IPS-18a (cell line): ENCODE measurements at regions not wholly inside any gene's neighbourhood (a gene's known extent, or its start where the extent isn't known, plus 50 kb on each side); places are given as distances from the start of the nearest gene placed in this dataset.

Experiments
- H3K27ac ChIP-seq: one replicate; pipeline ENCODE4 v1.5.1; 2013; ENCODE audit warnings: low read length
- H3K27me3 ChIP-seq: one replicate; pipeline ENCODE4 v1.6.1; 2013; ENCODE audit warnings: mild to moderate bottlenecking, low read length; ENCODE audit not compliant: control insufficient read depth, insufficient read depth
- H3K36me3 ChIP-seq: one replicate; pipeline ENCODE4 v1.6.1; 2013; ENCODE audit warnings: low read depth, low read length; ENCODE audit not compliant: control insufficient read depth
- H3K4me1 ChIP-seq: one replicate; pipeline ENCODE4 v1.6.1; 2013; ENCODE audit warnings: low read depth, low read length; ENCODE audit not compliant: control insufficient read depth
- H3K4me3 ChIP-seq: one replicate; pipeline ENCODE4 v1.5.1; 2013; ENCODE audit warnings: low read length
- H3K9ac ChIP-seq: one replicate; pipeline ENCODE4 v1.6.1; 2013; ENCODE audit warnings: mild to moderate bottlenecking, low read length, moderate library complexity
- H3K9me3 ChIP-seq: one replicate; pipeline ENCODE4 v1.6.1; 2013; ENCODE audit warnings: low read depth, low read length; ENCODE audit not compliant: control insufficient read depth

DNA sequence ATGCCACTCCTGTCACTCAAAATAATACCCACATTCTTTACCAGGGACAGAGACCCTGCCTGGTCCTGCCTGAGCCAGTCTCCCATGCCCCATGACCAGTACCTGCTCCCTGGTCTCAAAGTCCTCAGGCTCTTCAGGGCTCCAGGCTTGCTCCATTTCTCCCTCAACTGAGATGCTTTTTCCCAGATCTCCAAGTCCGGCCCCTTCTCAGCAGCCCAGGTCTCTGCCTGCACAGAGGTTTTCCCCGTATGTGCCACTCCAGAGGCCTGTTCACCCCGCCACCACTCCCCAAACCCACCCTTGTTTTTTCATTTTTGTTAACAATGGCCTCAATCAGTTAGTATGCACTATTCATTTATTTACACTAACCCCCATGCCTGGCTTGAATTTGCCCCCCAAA, 499.5 kb upstream of the MYT1L start:
- H3K27me3 ChIP-seq = no peaks in the 10 kb centered on the region
- no peaks in the 10 kb centered on the region for H3K4me1 ChIP-seq
- H3K36me3 ChIP-seq = no peaks in the 10 kb centered on the region
- H3K4me3 ChIP-seq = no peak overlapping the region
- H3K27ac ChIP-seq = no peak overlapping the region
- no peak overlapping the region for H3K9ac ChIP-seq
- no peaks in the 10 kb centered on the region for H3K9me3 ChIP-seq

DNA sequence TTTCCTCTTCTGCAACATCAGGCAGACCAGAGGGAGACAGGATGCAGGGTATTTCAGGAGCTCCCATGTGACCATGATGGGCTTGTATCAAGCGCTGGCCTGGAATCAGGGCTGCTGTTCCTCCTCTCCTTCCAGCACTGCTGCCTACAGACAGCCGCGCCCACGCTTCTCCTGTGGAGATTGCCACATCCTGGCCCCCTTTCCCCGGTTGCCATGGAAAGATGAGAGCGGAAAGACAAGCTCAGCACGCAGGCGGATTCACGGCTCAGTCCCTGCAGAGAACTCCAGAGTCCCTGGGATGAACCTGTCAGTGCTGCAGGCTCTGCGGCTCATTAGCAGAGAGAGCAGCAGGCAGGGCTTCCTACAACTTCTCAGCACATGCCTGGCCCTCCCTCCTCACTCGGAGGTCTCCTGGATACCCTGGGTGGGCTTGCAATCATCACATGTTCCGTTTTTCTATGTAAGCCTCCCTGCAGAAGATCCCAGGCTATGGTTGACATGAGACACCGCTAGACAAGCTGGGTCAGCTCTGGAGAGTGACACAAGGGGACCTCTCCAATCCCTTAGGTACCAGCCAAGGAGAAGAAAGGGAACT, 497.8 kb upstream of the MYT1L start:
- no peak overlapping the region for H3K27ac ChIP-seq
- H3K4me1 ChIP-seq = no peaks in the 10 kb centered on the region
- no peak overlapping the region for H3K9ac ChIP-seq
- no peaks in the 10 kb centered on the region for H3K9me3 ChIP-seq
- no peaks in the 10 kb centered on the region for H3K36me3 ChIP-seq
- H3K4me3 ChIP-seq = no peak overlapping the region
- H3K27me3 ChIP-seq = no peaks in the 10 kb centered on the region

DNA sequence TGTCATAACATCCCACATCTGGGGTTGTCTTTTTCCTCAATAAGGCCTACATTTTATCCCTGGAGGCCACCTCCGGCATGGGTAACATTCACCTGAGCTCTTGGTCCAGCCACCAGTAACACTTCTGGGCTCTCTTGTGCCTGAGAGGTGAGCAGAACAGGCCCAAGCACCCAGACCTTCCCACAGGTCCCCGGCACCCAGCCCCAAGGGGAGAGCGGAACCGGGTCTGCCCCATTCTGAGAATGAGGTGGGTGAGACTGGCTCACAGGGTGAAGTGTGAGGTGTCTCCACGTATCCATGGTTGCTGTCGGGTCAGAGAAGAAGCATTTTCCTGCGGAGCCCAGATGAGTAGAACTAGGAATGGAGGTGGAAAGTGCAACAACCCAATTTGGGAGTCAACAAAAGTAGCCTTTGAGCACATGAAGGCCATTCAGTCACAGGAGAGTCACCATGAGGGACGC, 496.7 kb upstream of the MYT1L start:
- Histone ChIP-seq H3K36me3 (no peaks in the 10 kb centered on the region), H3K9ac (no peak overlapping the region), H3K4me3 (no peak overlapping the region), H3K9me3 (no peaks in the 10 kb centered on the region), H3K27me3 (no peaks in the 10 kb centered on the region), H3K4me1 (no peaks in the 10 kb centered on the region), H3K27ac (no peak overlapping the region)

DNA sequence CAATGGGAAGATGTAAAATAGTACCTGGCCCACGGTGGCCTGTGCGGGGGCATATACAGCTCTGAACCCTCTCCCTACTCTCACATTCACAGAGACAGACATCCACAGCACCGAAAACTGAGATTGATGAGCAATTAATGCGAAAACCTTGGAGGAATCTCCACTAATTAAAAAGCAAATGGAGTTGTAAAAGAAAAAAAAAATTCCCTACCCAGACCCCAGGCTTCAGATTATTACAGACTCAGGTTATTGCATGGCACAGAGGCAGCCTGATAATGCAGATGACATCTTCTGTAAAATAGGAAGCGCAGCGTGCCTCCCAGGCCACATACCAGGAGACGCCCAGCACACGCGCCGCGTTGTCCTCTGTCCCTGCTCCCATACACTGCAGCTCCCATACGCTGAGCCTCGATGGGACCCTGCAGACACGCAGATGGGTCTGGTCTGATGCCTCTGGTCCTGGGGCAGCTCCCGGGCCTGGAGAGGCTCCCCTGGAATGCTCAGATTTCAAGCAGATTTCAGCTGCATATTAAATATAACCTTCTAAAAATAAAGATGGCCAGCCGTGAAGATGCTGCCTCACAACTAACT, 496.1 kb upstream of the MYT1L start:
- H3K9ac ChIP-seq = no peak overlapping the region
- H3K27me3 ChIP-seq = no peaks in the 10 kb centered on the region
- H3K36me3 ChIP-seq = no peaks in the 10 kb centered on the region
- H3K9me3 ChIP-seq = no peaks in the 10 kb centered on the region
- no peak overlapping the region for H3K27ac ChIP-seq
- H3K4me3 ChIP-seq = no peak overlapping the region
- no peaks in the 10 kb centered on the region for H3K4me1 ChIP-seq

DNA sequence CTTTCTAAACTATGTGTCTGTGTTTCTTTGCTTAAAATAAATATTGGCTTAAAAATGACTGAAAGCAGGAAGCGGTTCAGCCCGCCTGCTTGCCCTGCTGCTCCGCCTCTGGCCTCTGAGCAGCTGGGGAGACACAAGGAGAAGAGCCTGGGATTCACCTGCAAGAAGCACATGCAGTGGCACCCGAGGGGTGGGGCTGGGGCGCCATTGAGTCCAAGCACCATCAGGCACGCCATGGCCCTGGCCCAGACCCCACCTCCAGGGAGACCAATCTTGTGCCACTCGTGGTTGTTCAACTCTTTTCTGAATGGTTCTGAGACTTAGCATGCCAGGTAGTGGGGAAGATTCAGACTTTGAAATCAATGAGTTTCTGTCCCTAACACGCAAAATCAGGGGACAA, 495.5 kb upstream of the MYT1L start:
- Histone ChIP-seq H3K9me3 (no peaks in the 10 kb centered on the region), H3K36me3 (no peaks in the 10 kb centered on the region), H3K9ac (no peak overlapping the region), H3K27ac (no peak overlapping the region), H3K4me3 (no peak overlapping the region), H3K27me3 (no peaks in the 10 kb centered on the region), H3K4me1 (no peaks in the 10 kb centered on the region)

DNA sequence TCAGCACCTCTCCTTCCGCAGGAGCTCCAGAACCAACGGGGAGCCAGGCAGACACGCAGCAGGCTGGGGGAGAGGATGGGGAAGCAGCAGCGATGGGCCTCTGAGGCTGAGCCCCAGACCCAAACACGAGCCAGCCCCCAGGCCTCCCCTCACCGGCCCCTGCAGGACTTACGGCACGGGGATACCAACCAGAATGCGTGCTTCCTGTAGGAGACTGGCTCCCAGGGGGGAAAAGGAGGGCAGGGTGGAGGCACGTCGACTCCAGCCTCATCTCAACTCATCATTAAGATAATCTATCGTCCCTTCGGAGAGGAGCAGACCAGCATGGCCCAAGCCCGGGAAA, 495.1 kb upstream of the MYT1L start:
- Histone ChIP-seq H3K36me3 (no peaks in the 10 kb centered on the region), H3K9me3 (no peaks in the 10 kb centered on the region), H3K27ac (no peak overlapping the region), H3K4me3 (no peak overlapping the region), H3K4me1 (no peaks in the 10 kb centered on the region), H3K9ac (no peak overlapping the region), H3K27me3 (no peaks in the 10 kb centered on the region)

DNA sequence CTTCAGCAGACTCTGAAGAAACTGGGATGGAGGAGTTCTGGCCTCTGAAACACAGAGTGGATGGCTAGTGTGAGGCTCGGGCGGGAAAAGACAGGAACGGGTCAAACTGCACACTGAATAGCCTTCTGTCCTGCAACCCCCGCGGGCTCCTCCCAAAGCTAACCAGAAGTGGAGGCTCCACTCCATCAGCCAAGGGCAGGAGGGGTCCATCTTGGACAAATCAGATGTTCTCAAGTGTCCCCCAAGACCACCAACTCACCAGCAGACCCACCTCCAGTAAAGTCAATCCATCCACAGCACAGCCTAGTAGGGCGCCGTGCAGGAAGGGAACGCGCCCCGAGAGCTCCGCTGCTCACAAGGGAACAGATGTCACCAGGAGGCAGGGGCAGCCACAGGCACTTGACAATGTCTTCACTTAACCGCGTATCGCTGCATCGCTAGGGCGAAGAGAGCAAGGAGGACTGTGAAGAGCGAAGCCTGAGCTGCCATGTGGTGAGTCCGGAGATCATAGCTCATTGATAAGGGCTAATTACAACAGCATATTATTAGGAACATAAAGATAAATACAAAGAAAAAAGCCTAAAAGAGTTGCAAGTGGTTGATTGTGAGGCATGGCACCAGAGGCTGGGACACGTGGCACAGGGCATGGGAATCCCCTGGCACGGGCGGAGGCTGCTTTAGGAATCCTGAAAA, 494.6 kb upstream of the MYT1L start:
- Histone ChIP-seq H3K27me3 (no peaks in the 10 kb centered on the region), H3K4me1 (no peaks in the 10 kb centered on the region), H3K4me3 (no peak overlapping the region), H3K9me3 (no peaks in the 10 kb centered on the region), H3K27ac (no peak overlapping the region), H3K9ac (no peak overlapping the region), H3K36me3 (no peaks in the 10 kb centered on the region)

DNA sequence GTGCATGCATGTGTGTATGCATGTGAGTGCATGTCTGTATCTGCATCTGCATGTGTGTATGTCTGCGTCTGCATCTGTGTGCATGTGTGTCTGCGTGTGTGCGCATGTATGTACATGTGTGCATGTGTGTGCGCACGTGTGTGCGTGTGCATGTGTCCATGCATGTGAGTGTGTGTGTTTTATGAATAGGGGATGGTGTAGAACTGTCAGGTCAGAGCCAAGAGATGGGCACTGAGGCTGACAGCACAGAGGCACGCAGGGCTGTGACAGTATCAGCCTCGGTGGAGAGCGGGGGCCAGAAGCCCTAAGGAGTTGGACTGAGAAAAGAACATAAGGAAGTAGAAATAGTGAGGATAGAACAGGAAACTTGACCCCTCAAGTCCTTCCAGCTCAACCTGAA, 494.0 kb upstream of the MYT1L start:
- H3K4me1 ChIP-seq = no peaks in the 10 kb centered on the region
- H3K27me3 ChIP-seq = no peaks in the 10 kb centered on the region
- no peaks in the 10 kb centered on the region for H3K9me3 ChIP-seq

DNA sequence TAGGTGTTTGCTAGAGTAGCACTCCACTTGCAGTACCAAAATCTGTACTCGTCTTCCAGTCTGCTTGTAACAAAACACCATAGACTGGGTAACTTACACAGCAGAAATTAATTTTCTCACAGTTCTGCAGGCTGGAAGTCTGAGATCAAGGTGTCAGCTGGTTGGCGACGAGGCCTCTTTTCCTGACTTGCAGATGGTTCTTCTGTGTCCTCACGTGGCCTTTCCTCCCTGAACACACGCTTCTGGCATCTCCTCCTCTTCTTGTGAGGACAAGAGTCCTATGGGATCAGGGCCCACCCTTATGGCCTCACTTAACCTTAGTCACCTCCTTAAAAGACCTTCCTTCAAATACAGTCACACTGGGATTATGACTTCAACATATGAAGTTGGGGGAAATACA, 493.5 kb upstream of the MYT1L start:
- Histone ChIP-seq H3K4me3 (no peak overlapping the region), H3K27ac (no peak overlapping the region), H3K36me3 (no peaks in the 10 kb centered on the region), H3K9ac (no peak overlapping the region), H3K27me3 (no peaks in the 10 kb centered on the region), H3K9me3 (no peaks in the 10 kb centered on the region), H3K4me1 (no peaks in the 10 kb centered on the region)

More for the DNA sequence above, 494.0 kb upstream of the MYT1L start:
- H3K4me3 ChIP-seq = no peak overlapping the region
- no peak overlapping the region for H3K9ac ChIP-seq
- H3K36me3 ChIP-seq = no peaks in the 10 kb centered on the region
- H3K27ac ChIP-seq = no peak overlapping the region

DNA sequence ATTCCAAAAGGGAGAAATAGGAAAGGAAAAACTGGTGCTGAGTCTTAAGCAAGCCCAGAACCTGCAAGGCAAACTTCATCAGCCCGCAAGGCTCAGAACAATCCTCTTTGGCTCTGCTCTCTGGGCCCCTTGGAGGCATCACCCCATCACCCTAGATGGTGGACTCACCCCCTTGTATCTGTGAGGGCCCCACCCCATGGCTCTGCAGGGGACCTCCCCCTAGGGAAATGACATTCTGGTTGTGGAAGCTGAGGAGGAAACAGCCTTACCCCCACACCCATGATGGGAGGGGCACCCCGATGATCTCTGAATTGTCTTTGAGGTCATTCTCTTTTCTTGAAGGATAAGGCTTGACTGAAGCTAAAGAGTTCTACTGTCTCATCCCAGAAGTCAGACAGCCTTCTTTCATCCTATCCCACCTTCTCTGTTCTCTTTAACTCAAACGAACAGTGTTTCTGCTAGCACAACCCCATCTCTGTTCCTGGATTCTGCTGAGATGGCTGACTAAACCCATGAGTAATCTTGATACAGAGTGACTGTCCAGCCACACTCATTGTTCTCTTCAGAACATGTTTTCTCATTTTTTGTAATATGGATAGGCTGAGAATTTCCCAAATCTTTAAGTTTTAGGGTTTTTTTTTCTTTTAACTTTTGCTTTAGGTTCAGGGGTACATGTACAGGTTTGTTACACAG, 492.1 kb upstream of the MYT1L start:
- Histone ChIP-seq H3K4me3 (no peak overlapping the region), H3K4me1 (no peaks in the 10 kb centered on the region), H3K36me3 (no peaks in the 10 kb centered on the region), H3K27me3 (no peaks in the 10 kb centered on the region), H3K9ac (no peak overlapping the region), H3K9me3 (no peaks in the 10 kb centered on the region), H3K27ac (no peak overlapping the region)

DNA sequence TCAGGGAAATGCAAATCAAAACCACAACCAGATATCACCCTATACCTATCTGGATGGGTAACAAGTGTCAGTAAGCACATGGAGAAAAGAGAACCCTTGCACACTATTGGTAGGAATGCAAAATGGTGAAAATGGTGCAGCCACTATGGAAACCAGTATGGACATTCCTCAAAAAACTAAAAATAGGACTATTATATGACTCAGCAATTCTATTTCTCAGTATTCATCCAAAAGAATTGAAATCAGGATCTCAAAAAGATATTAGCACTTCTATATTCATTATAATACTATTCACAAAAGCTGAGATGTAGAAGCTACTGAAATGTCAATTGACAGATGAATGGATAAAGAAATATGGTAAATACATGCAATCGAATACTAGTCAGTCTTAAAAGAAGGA, 491.1 kb upstream of the MYT1L start:
- no peak overlapping the region for H3K27ac ChIP-seq
- H3K36me3 ChIP-seq = no peaks in the 10 kb centered on the region
- no peaks in the 10 kb centered on the region for H3K27me3 ChIP-seq
- H3K9me3 ChIP-seq = no peaks in the 10 kb centered on the region
- H3K4me3 ChIP-seq = no peak overlapping the region
- H3K9ac ChIP-seq = no peak overlapping the region
- no peaks in the 10 kb centered on the region for H3K4me1 ChIP-seq
